GM23338 (cell line): ENCODE measurements at regions not wholly inside any gene's neighbourhood (a gene's known extent, or its start where the extent isn't known, plus 50 kb on each side); places are given as distances from the start of the nearest gene placed in this dataset.

Experiments used
- CREB1 ChIP-seq: fragments of 250-450 bp; sonication (Bioruptor Pico); IDR thresholded peaks from 2 replicates; pipeline ENCODE4 v1.5.0; 2020; ENCODE audit warnings: low read depth, mild to moderate bottlenecking, moderate library complexity
- CTCF ChIP-seq, 2 experiments: fragments of 200-600 bp in 1 of 2; sonication (generic) in 1 of 2; conservative IDR thresholded peaks; 2 replicates each; pipeline versions ENCODE4 v1.5.1 to v1.6.1; 2016 to 2017; ENCODE audit warnings: antibody characterized with exemption in 2 of 2, low read depth in 2 of 2, mild to moderate bottlenecking in 2 of 2, moderate library complexity in 1 of 2
- EZH2 ChIP-seq: fragments of 200-600 bp; sonication (generic); IDR thresholded peaks from one replicate; pipeline ENCODE4 v1.8.0; 2017; ENCODE audit warnings: antibody characterized with exemption, mild to moderate bottlenecking, low read depth; ENCODE audit not compliant: unreplicated experiment
- JUNB ChIP-seq: IDR thresholded peaks from one replicate; pipeline ENCODE4 v1.6.1; 2016; ENCODE audit warnings: antibody characterized with exemption; ENCODE audit not compliant: unreplicated experiment
- POLR2AphosphoS5 ChIP-seq: IDR thresholded peaks from 2 replicates; pipeline ENCODE4 v1.6.1; 2016; ENCODE audit warnings: antibody characterized with exemption, low read depth
- STAT1 ChIP-seq: IDR thresholded peaks from one replicate; pipeline ENCODE4 v1.6.1; 2016; ENCODE audit warnings: antibody characterized with exemption; ENCODE audit not compliant: unreplicated experiment
- TF ChIP-seq, protein P1 (sequence below): IDR thresholded peaks from one replicate; pipeline ENCODE4 v1.6.1; 2018; ENCODE audit warnings: antibody characterized with exemption; ENCODE audit not compliant: unreplicated experiment

GRCh38 chr5:121559832-121560231 is 291.9 kb upstream of the FTMT start:
- TF ChIP-seq CREB1 (CRISPR knock-in tag), result no peak
- no peak for TF ChIP-seq EZH2
- no peak for TF ChIP-seq STAT1
- no peak for TF ChIP-seq CTCF (conservative IDR thresholded peaks at IDR 0.05; ENCODE audit: low read depth in 2 of 2)
- TF ChIP-seq, protein P1, sequence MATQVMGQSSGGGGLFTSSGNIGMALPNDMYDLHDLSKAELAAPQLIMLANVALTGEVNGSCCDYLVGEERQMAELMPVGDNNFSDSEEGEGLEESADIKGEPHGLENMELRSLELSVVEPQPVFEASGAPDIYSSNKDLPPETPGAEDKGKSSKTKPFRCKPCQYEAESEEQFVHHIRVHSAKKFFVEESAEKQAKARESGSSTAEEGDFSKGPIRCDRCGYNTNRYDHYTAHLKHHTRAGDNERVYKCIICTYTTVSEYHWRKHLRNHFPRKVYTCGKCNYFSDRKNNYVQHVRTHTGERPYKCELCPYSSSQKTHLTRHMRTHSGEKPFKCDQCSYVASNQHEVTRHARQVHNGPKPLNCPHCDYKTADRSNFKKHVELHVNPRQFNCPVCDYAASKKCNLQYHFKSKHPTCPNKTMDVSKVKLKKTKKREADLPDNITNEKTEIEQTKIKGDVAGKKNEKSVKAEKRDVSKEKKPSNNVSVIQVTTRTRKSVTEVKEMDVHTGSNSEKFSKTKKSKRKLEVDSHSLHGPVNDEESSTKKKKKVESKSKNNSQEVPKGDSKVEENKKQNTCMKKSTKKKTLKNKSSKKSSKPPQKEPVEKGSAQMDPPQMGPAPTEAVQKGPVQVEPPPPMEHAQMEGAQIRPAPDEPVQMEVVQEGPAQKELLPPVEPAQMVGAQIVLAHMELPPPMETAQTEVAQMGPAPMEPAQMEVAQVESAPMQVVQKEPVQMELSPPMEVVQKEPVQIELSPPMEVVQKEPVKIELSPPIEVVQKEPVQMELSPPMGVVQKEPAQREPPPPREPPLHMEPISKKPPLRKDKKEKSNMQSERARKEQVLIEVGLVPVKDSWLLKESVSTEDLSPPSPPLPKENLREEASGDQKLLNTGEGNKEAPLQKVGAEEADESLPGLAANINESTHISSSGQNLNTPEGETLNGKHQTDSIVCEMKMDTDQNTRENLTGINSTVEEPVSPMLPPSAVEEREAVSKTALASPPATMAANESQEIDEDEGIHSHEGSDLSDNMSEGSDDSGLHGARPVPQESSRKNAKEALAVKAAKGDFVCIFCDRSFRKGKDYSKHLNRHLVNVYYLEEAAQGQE, result no peak
- no peak for TF ChIP-seq POLR2AphosphoS5
- TF ChIP-seq JUNB, result no peak
